ENCODE measurements at regions not wholly inside any gene's neighbourhood (a gene's known extent, or its start where the extent isn't known, plus 50 kb on each side); places are given as distances from the start of the nearest gene placed in this dataset.

- H3K4me3 ChIP-seq (ENCODE audit: low read length), result no peak overlapping the region
- no peaks in the 10 kb centered on the region for H3K36me3 ChIP-seq (ENCODE audit: insufficient read depth, low read length)
- H3K9me3 ChIP-seq (ENCODE audit: low read length), result no peaks in the 10 kb centered on the region
- no peak overlapping the region for H3K27ac ChIP-seq (ENCODE audit: low read length)
- no peak overlapping the region for H3K9ac ChIP-seq (ENCODE audit: low read length)
- H3K79me2 ChIP-seq (ENCODE audit: low read length), result no peaks in the 10 kb centered on the region
- no peaks in the 10 kb centered on the region for H4K20me1 ChIP-seq (ENCODE audit: insufficient read depth, low read depth, low read length)
- no peak overlapping the region for H2AFZ ChIP-seq (ENCODE audit: low read length)
- no peak for DNase-seq
- H3K4me2 ChIP-seq (ENCODE audit: low read depth, low read length, poor library complexity, severe bottlenecking), result no peak overlapping the region
- no peaks in the 10 kb centered on the region for H3K4me1 ChIP-seq (ENCODE audit: low read length)
- no peaks in the 10 kb centered on the region for H3K27me3 ChIP-seq (ENCODE audit: low read length)
- no peaks in the 10 kb centered on the region; the same call in 1 of the 2 replicates for H3K9me2 ChIP-seq (replicated peaks; ENCODE audit: insufficient read depth, low read length)
Observed at GRCh38 chr4:106615961-106616360, 247.4 kb upstream of the GIMD1 start.

GRCh38 chr4:106615410-106615945 lies 246.9 kb upstream of the GIMD1 start:
- no peak for DNase-seq
- Histone ChIP-seq H3K36me3 (ENCODE audit: insufficient read depth, low read length) (no peaks in the 10 kb centered on the region), H3K9ac (ENCODE audit: low read length) (no peak overlapping the region), H3K4me1 (ENCODE audit: low read length) (no peaks in the 10 kb centered on the region), H3K27me3 (ENCODE audit: low read length) (no peaks in the 10 kb centered on the region), H3K9me3 (ENCODE audit: low read length) (no peaks in the 10 kb centered on the region), H3K79me2 (ENCODE audit: low read length) (no peaks in the 10 kb centered on the region), H3K4me3 (ENCODE audit: low read length) (no peak overlapping the region), H3K27ac (ENCODE audit: low read length) (no peak overlapping the region), H2AFZ (ENCODE audit: low read length) (no peak overlapping the region), H4K20me1 (ENCODE audit: insufficient read depth, low read depth, low read length) (no peaks in the 10 kb centered on the region), H3K4me2 (ENCODE audit: low read depth, low read length, poor library complexity, severe bottlenecking) (no peak overlapping the region), H3K9me2 (replicated peaks; ENCODE audit: insufficient read depth, low read length) (no peaks in the 10 kb centered on the region; the same call in 1 of the 2 replicates)

GRCh38 chr4:106614441-106614840 lies 245.9 kb upstream of the GIMD1 start:
- Histone ChIP-seq H3K4me3 (ENCODE audit: low read length) (no peak overlapping the region), H3K79me2 (ENCODE audit: low read length) (no peaks in the 10 kb centered on the region), H3K4me2 (ENCODE audit: low read depth, low read length, poor library complexity, severe bottlenecking) (no peak overlapping the region), H2AFZ (ENCODE audit: low read length) (no peak overlapping the region), H3K36me3 (ENCODE audit: insufficient read depth, low read length) (no peaks in the 10 kb centered on the region), H3K9me3 (ENCODE audit: low read length) (no peaks in the 10 kb centered on the region), H4K20me1 (ENCODE audit: insufficient read depth, low read depth, low read length) (no peaks in the 10 kb centered on the region), H3K9me2 (replicated peaks; ENCODE audit: insufficient read depth, low read length) (no peaks in the 10 kb centered on the region; the same call in 1 of the 2 replicates), H3K4me1 (ENCODE audit: low read length) (no peaks in the 10 kb centered on the region), H3K27me3 (ENCODE audit: low read length) (no peaks in the 10 kb centered on the region), H3K27ac (ENCODE audit: low read length) (no peak overlapping the region), H3K9ac (ENCODE audit: low read length) (no peak overlapping the region)
- no peak for DNase-seq

GRCh38 chr4:106609917-106610316 lies 241.3 kb upstream of the GIMD1 start:
- Histone ChIP-seq H4K20me1 (ENCODE audit: insufficient read depth, low read depth, low read length) (no peaks in the 10 kb centered on the region), H3K4me1 (ENCODE audit: low read length) (no peaks in the 10 kb centered on the region), H3K9me2 (replicated peaks; ENCODE audit: insufficient read depth, low read length) (no peaks in the 10 kb centered on the region), H3K4me2 (ENCODE audit: low read depth, low read length, poor library complexity, severe bottlenecking) (no peak overlapping the region), H3K79me2 (ENCODE audit: low read length) (no peaks in the 10 kb centered on the region), H3K4me3 (ENCODE audit: low read length) (no peak overlapping the region), H3K36me3 (ENCODE audit: insufficient read depth, low read length) (no peaks in the 10 kb centered on the region), H3K9me3 (ENCODE audit: low read length) (no peaks in the 10 kb centered on the region), H3K9ac (ENCODE audit: low read length) (no peak overlapping the region), H3K27ac (ENCODE audit: low read length) (no peak overlapping the region), H3K27me3 (ENCODE audit: low read length) (no peaks in the 10 kb centered on the region), H2AFZ (ENCODE audit: low read length) (no peak overlapping the region)
- DNase-seq, result no peak

- Histone ChIP-seq H3K36me3 (ENCODE audit: insufficient read depth, low read length) (no peaks in the 10 kb centered on the region), H4K20me1 (ENCODE audit: insufficient read depth, low read depth, low read length) (no peaks in the 10 kb centered on the region), H3K9me2 (replicated peaks; ENCODE audit: insufficient read depth, low read length) (no peaks in the 10 kb centered on the region), H3K9ac (ENCODE audit: low read length) (no peak overlapping the region), H3K27me3 (ENCODE audit: low read length) (no peaks in the 10 kb centered on the region), H3K9me3 (ENCODE audit: low read length) (no peaks in the 10 kb centered on the region), H3K4me2 (ENCODE audit: low read depth, low read length, poor library complexity, severe bottlenecking) (no peak overlapping the region), H3K4me1 (ENCODE audit: low read length) (no peaks in the 10 kb centered on the region), H3K79me2 (ENCODE audit: low read length) (no peaks in the 10 kb centered on the region), H3K4me3 (ENCODE audit: low read length) (no peak overlapping the region), H3K27ac (ENCODE audit: low read length) (no peak overlapping the region), H2AFZ (ENCODE audit: low read length) (no peak overlapping the region)
- no peak for DNase-seq
Observed at GRCh38 chr4:106607558-106607957, 239.0 kb upstream of the GIMD1 start.

- no peak for DNase-seq
- H3K36me3 ChIP-seq (ENCODE audit: insufficient read depth, low read length), result no peaks in the 10 kb centered on the region
- H3K4me3 ChIP-seq (ENCODE audit: low read length), result no peak overlapping the region
- H2AFZ ChIP-seq (ENCODE audit: low read length), result no peak overlapping the region
- H3K9me2 ChIP-seq (replicated peaks; ENCODE audit: insufficient read depth, low read length), result no peaks in the 10 kb centered on the region
- no peaks in the 10 kb centered on the region for H4K20me1 ChIP-seq (ENCODE audit: insufficient read depth, low read depth, low read length)
- H3K9me3 ChIP-seq (ENCODE audit: low read length), result no peaks in the 10 kb centered on the region
- no peaks in the 10 kb centered on the region for H3K27me3 ChIP-seq (ENCODE audit: low read length)
- no peak overlapping the region for H3K27ac ChIP-seq (ENCODE audit: low read length)
- H3K4me1 ChIP-seq (ENCODE audit: low read length), result no peaks in the 10 kb centered on the region
- no peaks in the 10 kb centered on the region for H3K79me2 ChIP-seq (ENCODE audit: low read length)
- no peak overlapping the region for H3K9ac ChIP-seq (ENCODE audit: low read length)
- H3K4me2 ChIP-seq (ENCODE audit: low read depth, low read length, poor library complexity, severe bottlenecking), result no peak overlapping the region
Observed at GRCh38 chr4:106604319-106605051, 235.9 kb upstream of the GIMD1 start.

- Histone ChIP-seq H3K36me3 (ENCODE audit: insufficient read depth, low read length) (no peaks in the 10 kb centered on the region), H3K27ac (ENCODE audit: low read length) (no peak overlapping the region), H2AFZ (ENCODE audit: low read length) (no peak overlapping the region), H3K27me3 (ENCODE audit: low read length) (no peaks in the 10 kb centered on the region), H3K9me2 (replicated peaks; ENCODE audit: insufficient read depth, low read length) (no peaks in the 10 kb centered on the region), H3K4me2 (ENCODE audit: low read depth, low read length, poor library complexity, severe bottlenecking) (no peak overlapping the region), H3K4me1 (ENCODE audit: low read length) (no peaks in the 10 kb centered on the region), H3K4me3 (ENCODE audit: low read length) (no peak overlapping the region), H3K79me2 (ENCODE audit: low read length) (no peaks in the 10 kb centered on the region), H3K9me3 (ENCODE audit: low read length) (no peaks in the 10 kb centered on the region), H4K20me1 (ENCODE audit: insufficient read depth, low read depth, low read length) (no peaks in the 10 kb centered on the region), H3K9ac (ENCODE audit: low read length) (no peak overlapping the region)
- DNase-seq, result no peak
Observed at GRCh38 chr4:106603471-106603870, 234.9 kb upstream of the GIMD1 start.

- Histone ChIP-seq H3K4me1 (ENCODE audit: low read length) (no peaks in the 10 kb centered on the region), H3K27ac (ENCODE audit: low read length) (no peak overlapping the region), H4K20me1 (ENCODE audit: insufficient read depth, low read depth, low read length) (no peaks in the 10 kb centered on the region), H3K9me3 (ENCODE audit: low read length) (no peaks in the 10 kb centered on the region), H2AFZ (ENCODE audit: low read length) (no peak overlapping the region), H3K27me3 (ENCODE audit: low read length) (no peaks in the 10 kb centered on the region), H3K79me2 (ENCODE audit: low read length) (no peaks in the 10 kb centered on the region), H3K4me3 (ENCODE audit: low read length) (no peak overlapping the region), H3K9ac (ENCODE audit: low read length) (no peak overlapping the region), H3K9me2 (replicated peaks; ENCODE audit: insufficient read depth, low read length) (no peaks in the 10 kb centered on the region), H3K36me3 (ENCODE audit: insufficient read depth, low read length) (no peaks in the 10 kb centered on the region), H3K4me2 (ENCODE audit: low read depth, low read length, poor library complexity, severe bottlenecking) (no peak overlapping the region)
- no peak for DNase-seq
Observed at GRCh38 chr4:106602711-106603110, 234.1 kb upstream of the GIMD1 start.

All from Karpas-422 (cell line).